BLaER1 treated with 17β-estradiol and CSF1 and Interleukin-3, amounts not matched to agents 10 nM and 100 nM (cell line): ENCODE measurements at regions not wholly inside any gene's neighbourhood (a gene's known extent, or its start where the extent isn't known, plus 50 kb on each side); places are given as distances from the start of the nearest gene placed in this dataset.

Source experiments
- H3K27ac ChIP-seq, 11 experiments: shearing (Covaris generic); formaldehyde crosslinking; 2 replicates each; pipeline ENCODE4 v1.8.1; 2022
- H3K27me3 ChIP-seq, 11 experiments: shearing (Covaris generic); formaldehyde crosslinking; 2 replicates each; pipeline ENCODE4 v1.8.1; 2022
- H3K36me3 ChIP-seq, 11 experiments: shearing (Covaris generic); formaldehyde crosslinking; 2 replicates each; pipeline ENCODE4 v1.8.1; 2022
- H3K4me1 ChIP-seq, 10 experiments: shearing (Covaris generic); formaldehyde crosslinking; 2 replicates each; pipeline ENCODE4 v1.8.1; 2022
- H3K4me2 ChIP-seq, 11 experiments: shearing (Covaris generic); formaldehyde crosslinking; 2 replicates each; pipeline ENCODE4 v1.8.1; 2022
- H3K4me3 ChIP-seq, 10 experiments: shearing (Covaris generic); formaldehyde crosslinking; 2 replicates each; pipeline ENCODE4 v1.8.1; 2022
- H3K9ac ChIP-seq, 11 experiments: shearing (Covaris generic); formaldehyde crosslinking; 2 replicates each; pipeline ENCODE4 v1.8.1; 2022
- H3K9me3 ChIP-seq, 11 experiments: shearing (Covaris generic); formaldehyde crosslinking; replicated peaks in 1 of 11; 2 replicates each; pipeline ENCODE4 v1.8.1; 2022
- H4K20me1 ChIP-seq, 11 experiments: shearing (Covaris generic); formaldehyde crosslinking; 2 replicates each; pipeline ENCODE4 v1.8.1; 2022
- Cebpa-rat ChIP-seq, 11 experiments: shearing (Covaris generic); IDR thresholded peaks; 2 replicates each; pipeline ENCODE4 v1.8.1; 2022

DNA sequence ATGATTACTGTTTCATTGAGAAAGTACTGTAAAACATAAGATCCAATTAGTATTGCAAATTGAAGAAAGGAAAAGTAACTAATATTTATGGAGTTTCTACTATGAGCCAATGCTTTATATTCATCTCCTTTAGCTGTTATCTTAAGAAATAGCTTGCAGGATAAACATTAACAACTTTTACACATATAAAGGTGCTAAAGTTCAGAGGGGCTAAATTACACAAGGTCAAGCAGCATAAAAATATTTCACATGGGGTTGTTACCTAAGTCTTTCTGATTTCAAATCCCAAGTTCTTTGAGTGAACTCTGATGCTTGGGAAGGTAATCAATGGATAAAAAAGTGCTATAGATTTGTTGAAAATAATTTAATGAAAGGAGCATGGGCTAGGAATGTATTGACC is 765.5 kb downstream of the CDH8 start:
- Histone ChIP-seq H3K4me1 (no peaks in the 10 kb centered on the region), H4K20me1 (no peaks in the 10 kb centered on the region), H3K9me3 (no peaks in the 10 kb centered on the region), H3K9ac (no peak overlapping the region), H3K4me3 (no peak overlapping the region), H3K27me3 (no peaks in the 10 kb centered on the region), H3K4me2 (no peak overlapping the region), H3K36me3 (no peaks in the 10 kb centered on the region), H3K27ac (no peak overlapping the region)
- TF ChIP-seq Cebpa-rat (IDR thresholded peaks at IDR 0.05), result no peak

DNA sequence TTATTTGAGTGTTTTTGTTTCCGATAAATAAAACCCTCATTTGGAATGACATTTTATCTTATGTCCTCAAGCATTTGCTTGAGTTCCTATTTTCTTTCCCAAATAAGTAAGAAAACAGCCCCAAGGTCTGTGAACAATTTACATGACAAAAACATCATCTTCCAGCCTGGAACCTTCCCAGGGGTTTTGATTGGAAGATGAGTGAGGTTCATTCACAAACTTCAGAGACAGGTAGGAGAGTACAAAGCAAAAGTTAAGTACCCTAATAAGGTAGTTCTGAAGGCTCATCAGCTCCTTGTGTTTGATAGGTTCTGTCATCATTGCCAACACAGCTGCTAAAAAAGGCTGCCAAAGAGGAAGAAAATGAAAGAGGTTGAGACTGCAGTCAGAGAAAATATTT is 772.8 kb downstream of the CDH8 start:
- H4K20me1 ChIP-seq, result no peaks in the 10 kb centered on the region
- H3K4me2 ChIP-seq, result no peak overlapping the region
- H3K27me3 ChIP-seq, result no peaks in the 10 kb centered on the region
- H3K4me3 ChIP-seq, result no peak overlapping the region
- no peaks in the 10 kb centered on the region for H3K36me3 ChIP-seq
- no peaks in the 10 kb centered on the region for H3K9me3 ChIP-seq
- no peak overlapping the region for H3K27ac ChIP-seq
- TF ChIP-seq Cebpa-rat (IDR thresholded peaks at IDR 0.05), result no peak
- H3K4me1 ChIP-seq, result no peaks in the 10 kb centered on the region
- no peak overlapping the region for H3K9ac ChIP-seq

DNA sequence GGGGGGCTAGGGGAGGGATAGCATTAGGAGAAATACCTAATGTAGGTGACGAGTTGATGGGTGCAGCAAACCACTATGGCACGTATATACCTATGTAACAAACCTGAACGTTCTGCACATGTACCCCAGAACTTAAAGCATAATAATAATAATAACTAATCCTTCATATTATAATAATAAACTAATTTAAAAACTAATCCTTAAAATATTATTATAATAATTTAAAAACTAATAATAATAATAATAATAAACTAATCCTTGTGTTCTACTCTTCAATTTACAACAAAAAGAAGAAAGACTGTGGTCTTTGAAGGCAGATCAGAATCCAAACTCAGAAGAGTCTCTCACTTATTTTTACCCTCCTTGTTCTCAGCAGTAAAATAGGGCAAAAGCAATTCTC is 774.9 kb downstream of the CDH8 start:
- Histone ChIP-seq H3K9ac (no peak overlapping the region), H3K27me3 (no peaks in the 10 kb centered on the region), H3K36me3 (no peaks in the 10 kb centered on the region), H3K4me3 (no peak overlapping the region), H3K4me1 (no peaks in the 10 kb centered on the region), H3K4me2 (no peak overlapping the region), H4K20me1 (no peaks in the 10 kb centered on the region), H3K27ac (no peak overlapping the region), H3K9me3 (no peaks in the 10 kb centered on the region)
- no peak for TF ChIP-seq Cebpa-rat (IDR thresholded peaks at IDR 0.05)

DNA sequence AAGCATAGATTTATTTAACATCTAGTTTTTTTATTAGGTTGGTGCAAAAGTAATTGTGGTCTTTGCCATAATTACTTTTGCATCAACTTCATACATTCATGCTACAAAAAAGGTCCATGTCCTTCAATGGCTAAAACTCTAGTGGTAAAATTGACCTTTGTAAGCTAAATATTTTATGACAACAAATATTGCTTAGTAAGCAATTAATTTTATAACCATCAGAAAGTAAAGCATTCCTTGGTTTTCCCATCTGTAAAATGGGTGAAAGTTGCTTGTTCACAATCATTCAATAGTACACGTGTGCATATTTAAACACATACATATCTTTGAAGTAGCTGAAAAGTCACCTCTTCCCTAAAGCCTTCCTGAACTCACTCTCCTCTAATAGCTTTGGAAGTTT is 789.6 kb downstream of the CDH8 start:
- H3K9me3 ChIP-seq, result no peaks in the 10 kb centered on the region
- H3K4me1 ChIP-seq, result no peaks in the 10 kb centered on the region
- H3K27ac ChIP-seq, result no peak overlapping the region
- no peaks in the 10 kb centered on the region for H3K36me3 ChIP-seq
- no peak overlapping the region for H3K9ac ChIP-seq
- H4K20me1 ChIP-seq, result no peaks in the 10 kb centered on the region
- no peaks in the 10 kb centered on the region for H3K27me3 ChIP-seq
- no peak for TF ChIP-seq Cebpa-rat (IDR thresholded peaks at IDR 0.05)
- H3K4me3 ChIP-seq, result no peak overlapping the region
- no peak overlapping the region for H3K4me2 ChIP-seq

DNA sequence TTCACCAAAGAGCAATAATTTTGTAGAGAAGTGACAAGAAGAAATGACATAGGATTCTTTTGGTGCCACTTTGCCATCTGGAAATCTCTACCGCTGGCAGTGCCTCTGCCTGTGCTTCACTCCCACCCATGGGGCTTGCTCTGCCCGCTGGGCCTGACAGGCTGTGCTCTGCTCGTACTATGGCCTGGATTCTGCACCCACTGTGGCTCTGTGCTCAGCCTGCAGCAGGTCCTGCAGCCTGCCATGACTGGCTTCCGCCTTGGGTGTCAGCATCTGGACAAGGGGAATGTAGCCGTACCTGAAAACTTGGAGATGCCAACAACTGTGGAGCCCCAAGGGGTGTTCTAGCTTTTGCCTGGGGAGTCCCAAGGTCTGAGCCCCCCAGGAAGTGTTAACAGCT is 792.3 kb downstream of the CDH8 start:
- Histone ChIP-seq H4K20me1 (no peaks in the 10 kb centered on the region), H3K9me3 (no peaks in the 10 kb centered on the region), H3K4me2 (no peak overlapping the region), H3K4me1 (no peaks in the 10 kb centered on the region), H3K27me3 (no peaks in the 10 kb centered on the region), H3K9ac (no peak overlapping the region), H3K4me3 (no peak overlapping the region), H3K27ac (no peak overlapping the region), H3K36me3 (no peaks in the 10 kb centered on the region)
- TF ChIP-seq Cebpa-rat (IDR thresholded peaks at IDR 0.05), result no peak

DNA sequence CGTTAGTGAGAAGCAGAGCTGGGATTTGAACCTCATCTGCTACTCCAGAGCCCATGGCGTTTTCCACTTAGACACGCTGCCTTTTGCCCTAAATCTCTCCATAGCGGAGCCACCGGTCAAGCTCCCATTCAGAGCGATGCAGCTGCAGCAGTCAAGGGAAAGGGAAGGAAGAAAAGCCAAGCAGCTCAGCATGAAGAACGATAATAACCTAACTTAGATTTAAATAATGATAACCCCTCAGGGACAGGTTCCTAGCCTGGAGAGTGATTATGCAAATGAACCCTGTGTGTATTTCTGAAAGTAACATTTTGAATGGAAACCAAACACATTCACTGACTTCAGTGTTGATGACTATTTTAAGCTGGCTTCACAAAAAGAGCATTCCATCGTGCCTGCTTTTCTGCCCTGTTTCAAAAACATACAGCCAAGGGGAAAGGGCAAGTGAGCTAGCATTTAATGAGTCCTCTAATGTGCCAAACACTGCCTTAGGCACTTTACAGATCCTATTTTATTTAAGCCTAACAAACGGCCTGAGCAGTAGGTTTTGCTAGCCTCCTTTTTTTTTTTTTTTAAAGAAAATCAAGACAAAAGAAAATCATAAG is 798.3 kb downstream of the CDH8 start:
- TF ChIP-seq Cebpa-rat (IDR thresholded peaks at IDR 0.05), result no peak
- H3K9me3 ChIP-seq, result no peaks in the 10 kb centered on the region
- no peak overlapping the region for H3K4me3 ChIP-seq
- H3K27me3 ChIP-seq, result no peaks in the 10 kb centered on the region
- H3K36me3 ChIP-seq, result no peaks in the 10 kb centered on the region
- H3K9ac ChIP-seq, result no peak overlapping the region
- no peaks in the 10 kb centered on the region for H3K4me1 ChIP-seq
- no peaks in the 10 kb centered on the region for H4K20me1 ChIP-seq
- no peak overlapping the region for H3K27ac ChIP-seq
- H3K4me2 ChIP-seq, result no peak overlapping the region

DNA sequence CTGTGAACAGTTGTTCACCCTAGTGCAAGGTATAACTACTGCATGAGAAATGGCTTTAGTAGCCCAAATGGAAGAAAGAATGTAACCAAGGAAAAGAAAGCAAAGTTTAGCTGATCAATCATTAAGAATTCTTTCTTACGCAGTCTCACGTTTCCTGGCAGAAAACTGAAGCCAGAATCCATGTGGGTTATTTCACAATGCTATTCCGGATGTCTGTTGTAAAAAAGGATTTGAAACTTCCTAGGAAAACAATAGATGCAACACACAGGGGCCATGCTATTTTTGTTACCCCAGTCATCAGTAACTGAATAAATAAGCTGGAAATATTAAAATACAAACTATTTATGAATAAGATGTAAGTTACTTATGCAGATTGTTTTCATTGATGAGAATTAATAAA is 802.5 kb downstream of the CDH8 start:
- Histone ChIP-seq H3K4me1 (no peaks in the 10 kb centered on the region), H4K20me1 (no peaks in the 10 kb centered on the region), H3K36me3 (no peaks in the 10 kb centered on the region), H3K9ac (no peak overlapping the region), H3K4me3 (no peak overlapping the region), H3K27ac (no peak overlapping the region), H3K4me2 (no peak overlapping the region), H3K27me3 (no peaks in the 10 kb centered on the region), H3K9me3 (no peaks in the 10 kb centered on the region)
- TF ChIP-seq Cebpa-rat (IDR thresholded peaks at IDR 0.05), result no peak

DNA sequence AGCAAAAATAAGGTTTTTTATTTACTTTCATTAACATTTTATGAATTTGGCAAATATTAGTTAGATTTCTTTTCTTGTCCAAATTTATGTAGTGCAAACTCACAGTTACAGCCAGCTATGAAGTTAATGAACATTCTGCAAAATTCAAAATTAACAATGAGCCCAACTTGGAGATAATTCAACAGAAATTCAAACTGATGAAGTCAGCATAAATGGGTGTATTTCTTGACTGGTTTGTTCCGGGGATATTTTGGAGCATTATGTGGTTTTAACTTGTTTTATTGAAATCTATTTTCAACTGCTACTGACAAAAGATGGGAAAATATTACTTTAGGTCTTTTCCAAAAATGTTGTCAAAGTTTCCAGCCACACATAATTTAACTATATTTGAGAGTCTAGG is 807.9 kb downstream of the CDH8 start:
- H3K9ac ChIP-seq, result no peak overlapping the region
- no peak for TF ChIP-seq Cebpa-rat (IDR thresholded peaks at IDR 0.05)
- no peaks in the 10 kb centered on the region for H3K36me3 ChIP-seq
- H3K4me2 ChIP-seq, result no peak overlapping the region
- no peaks in the 10 kb centered on the region for H3K27me3 ChIP-seq
- H3K4me3 ChIP-seq, result no peak overlapping the region
- H3K27ac ChIP-seq, result no peak overlapping the region
- no peaks in the 10 kb centered on the region for H3K4me1 ChIP-seq
- no peaks in the 10 kb centered on the region for H3K9me3 ChIP-seq
- H4K20me1 ChIP-seq, result no peaks in the 10 kb centered on the region

DNA sequence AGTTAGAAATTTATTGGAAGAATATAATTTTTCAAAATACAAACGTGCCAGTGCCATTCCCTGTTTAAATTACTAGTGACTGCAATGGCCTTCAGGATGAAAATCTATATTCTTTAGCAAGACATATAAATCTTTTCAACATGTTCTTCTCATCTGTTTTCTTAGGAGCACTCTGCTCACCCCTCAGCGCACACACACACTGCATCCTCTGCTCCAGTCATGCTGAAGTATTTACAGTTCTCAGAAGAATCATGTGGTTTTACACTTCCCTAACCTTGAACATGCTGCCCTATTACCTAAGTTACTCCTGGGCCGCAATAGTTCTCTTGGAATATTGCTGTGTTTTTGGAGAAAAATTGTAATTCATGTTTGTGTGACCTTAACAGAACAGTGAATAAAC is 820.6 kb downstream of the CDH8 start:
- Histone ChIP-seq H3K4me2 (no peak overlapping the region), H4K20me1 (no peaks in the 10 kb centered on the region), H3K36me3 (no peaks in the 10 kb centered on the region), H3K27ac (no peak overlapping the region), H3K9ac (no peak overlapping the region), H3K27me3 (no peaks in the 10 kb centered on the region), H3K4me1 (no peaks in the 10 kb centered on the region), H3K9me3 (no peaks in the 10 kb centered on the region), H3K4me3 (no peak overlapping the region)
- TF ChIP-seq Cebpa-rat (IDR thresholded peaks at IDR 0.05), result no peak

DNA sequence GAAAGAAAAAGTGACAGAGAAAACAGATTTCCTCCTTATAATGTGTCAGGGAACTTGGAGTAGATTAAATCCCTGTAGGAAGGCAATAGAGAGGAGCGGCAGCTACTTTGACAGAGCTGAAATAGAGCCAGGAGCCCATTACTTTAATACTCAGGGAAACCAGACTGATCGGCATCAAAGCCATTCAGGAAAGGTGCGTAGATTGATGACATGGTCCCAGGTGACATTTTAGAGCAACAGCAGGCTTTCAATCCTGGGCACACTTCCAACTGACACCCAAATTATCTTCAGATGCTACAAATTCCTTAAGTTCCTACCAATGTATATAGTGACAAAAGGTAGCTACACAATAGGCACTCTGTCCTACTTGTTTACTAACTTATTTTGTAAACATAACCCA is 821.5 kb downstream of the CDH8 start:
- Histone ChIP-seq H3K27me3 (no peaks in the 10 kb centered on the region), H3K9ac (no peak overlapping the region), H3K4me2 (no peak overlapping the region), H3K36me3 (no peaks in the 10 kb centered on the region), H3K4me3 (no peak overlapping the region), H3K27ac (no peak overlapping the region), H3K4me1 (no peaks in the 10 kb centered on the region), H3K9me3 (no peaks in the 10 kb centered on the region), H4K20me1 (no peaks in the 10 kb centered on the region)
- TF ChIP-seq Cebpa-rat (IDR thresholded peaks at IDR 0.05), result no peak

DNA sequence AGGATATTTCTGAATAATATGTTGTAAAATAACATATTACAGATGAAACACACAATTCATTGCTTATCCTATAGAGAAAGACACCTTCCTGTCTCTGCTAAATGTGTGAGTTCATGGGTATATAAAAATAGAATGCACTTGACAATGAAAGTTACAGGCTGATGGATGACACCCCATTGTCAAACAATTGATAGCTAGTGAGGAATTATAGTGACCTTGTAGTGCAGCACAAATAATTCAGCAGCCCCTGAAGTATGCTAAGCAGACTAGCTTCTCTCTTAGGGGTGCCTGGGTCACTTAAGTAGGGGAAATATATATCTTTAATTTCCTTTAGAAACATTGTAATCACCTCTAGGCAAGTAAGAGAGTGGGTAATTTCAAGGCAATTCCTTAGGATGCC is 826.2 kb downstream of the CDH8 start:
- no peak overlapping the region for H3K4me3 ChIP-seq

More for the DNA sequence above, 826.2 kb downstream of the CDH8 start:
- no peaks in the 10 kb centered on the region for H4K20me1 ChIP-seq
- no peak overlapping the region for H3K9ac ChIP-seq
- TF ChIP-seq Cebpa-rat (IDR thresholded peaks at IDR 0.05), result no peak
- H3K9me3 ChIP-seq, result no peaks in the 10 kb centered on the region
- no peak overlapping the region for H3K4me2 ChIP-seq
- no peaks in the 10 kb centered on the region for H3K4me1 ChIP-seq
- no peaks in the 10 kb centered on the region for H3K36me3 ChIP-seq
- no peaks in the 10 kb centered on the region for H3K27me3 ChIP-seq
- no peak overlapping the region for H3K27ac ChIP-seq
